ENCODE measurements at regions not wholly inside any gene's neighbourhood (a gene's known extent, or its start where the extent isn't known, plus 50 kb on each side); places are given as distances from the start of the nearest gene placed in this dataset.

DNA sequence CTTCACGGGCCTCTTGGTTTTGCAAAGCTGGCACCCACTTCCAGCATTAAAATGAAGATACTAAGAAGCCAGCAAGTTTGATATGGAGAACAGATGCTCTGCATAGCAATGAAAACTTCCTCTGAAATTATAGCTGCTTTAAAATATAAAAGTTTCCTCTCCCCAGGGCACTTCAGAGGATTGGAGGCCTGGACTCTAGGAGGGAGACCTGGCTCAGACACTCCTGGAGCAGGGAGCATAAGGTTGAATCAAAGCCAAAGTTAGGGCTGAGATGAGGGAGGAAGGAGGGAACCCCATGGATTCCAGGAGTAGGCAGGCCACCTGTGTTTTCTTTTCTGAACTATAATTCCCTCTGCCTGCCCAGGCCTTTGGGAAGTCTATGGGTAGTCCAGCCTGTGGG is 176.0 kb upstream of the RPL38 start:
- TF ChIP-seq MYC (IDR thresholded peaks at IDR 0.05; ENCODE audit: low read depth, low read length) (no peak), POLR2A (IDR thresholded peaks at IDR 0.05; ENCODE audit: extremely low read depth, insufficient read length) (no peak)
- TF ChIP-seq, protein P1, sequence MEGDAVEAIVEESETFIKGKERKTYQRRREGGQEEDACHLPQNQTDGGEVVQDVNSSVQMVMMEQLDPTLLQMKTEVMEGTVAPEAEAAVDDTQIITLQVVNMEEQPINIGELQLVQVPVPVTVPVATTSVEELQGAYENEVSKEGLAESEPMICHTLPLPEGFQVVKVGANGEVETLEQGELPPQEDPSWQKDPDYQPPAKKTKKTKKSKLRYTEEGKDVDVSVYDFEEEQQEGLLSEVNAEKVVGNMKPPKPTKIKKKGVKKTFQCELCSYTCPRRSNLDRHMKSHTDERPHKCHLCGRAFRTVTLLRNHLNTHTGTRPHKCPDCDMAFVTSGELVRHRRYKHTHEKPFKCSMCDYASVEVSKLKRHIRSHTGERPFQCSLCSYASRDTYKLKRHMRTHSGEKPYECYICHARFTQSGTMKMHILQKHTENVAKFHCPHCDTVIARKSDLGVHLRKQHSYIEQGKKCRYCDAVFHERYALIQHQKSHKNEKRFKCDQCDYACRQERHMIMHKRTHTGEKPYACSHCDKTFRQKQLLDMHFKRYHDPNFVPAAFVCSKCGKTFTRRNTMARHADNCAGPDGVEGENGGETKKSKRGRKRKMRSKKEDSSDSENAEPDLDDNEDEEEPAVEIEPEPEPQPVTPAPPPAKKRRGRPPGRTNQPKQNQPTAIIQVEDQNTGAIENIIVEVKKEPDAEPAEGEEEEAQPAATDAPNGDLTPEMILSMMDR (IDR thresholded peaks at IDR 0.05; ENCODE audit: low read depth, low read length): no peak
- TF ChIP-seq, protein P2, sequence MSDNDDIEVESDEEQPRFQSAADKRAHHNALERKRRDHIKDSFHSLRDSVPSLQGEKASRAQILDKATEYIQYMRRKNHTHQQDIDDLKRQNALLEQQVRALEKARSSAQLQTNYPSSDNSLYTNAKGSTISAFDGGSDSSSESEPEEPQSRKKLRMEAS (IDR thresholded peaks at IDR 0.05; ENCODE audit: low read depth, low read length): no peak
